SK-N-MC (cell line): ENCODE measurements at regions not wholly inside any gene's neighbourhood (a gene's known extent, or its start where the extent isn't known, plus 50 kb on each side); places are given as distances from the start of the nearest gene placed in this dataset.

ENCODE experiments used
- DNase-seq: peaks from one replicate; pipeline ENCODE4 v3.0.0-alpha.2; 2011; ENCODE audit warnings: low read depth, low spot score
- H3K27ac ChIP-seq: fragments of 200-600 bp; sonication (generic); 2 replicates; pipeline ENCODE4 v1.5.1; 2016; ENCODE audit warnings: mixed run types
- H3K36me3 ChIP-seq: fragments of 200-600 bp; sonication (generic); 2 replicates; pipeline ENCODE4 v1.6.1; 2017; ENCODE audit warnings: antibody characterized with exemption, low read length, mixed read lengths; ENCODE audit not compliant: insufficient read depth
- H3K4me3 ChIP-seq: fragments of 200-600 bp; sonication (generic); 2 replicates; pipeline ENCODE4 v1.5.1; 2016
- H3K9ac ChIP-seq: fragments of 200-600 bp; sonication (generic); 2 replicates; pipeline ENCODE4 v1.8.0; 2017; ENCODE audit warnings: mixed run types, mixed read lengths; ENCODE audit not compliant: insufficient read length
- H3K9me3 ChIP-seq: fragments of 200-600 bp; sonication (generic); 2 replicates; pipeline ENCODE4 v1.6.1; 2017; ENCODE audit warnings: low read depth, mild to moderate bottlenecking, antibody characterized with exemption, low read length, moderate library complexity, mixed read lengths
- EZH2 ChIP-seq: fragments of 200-600 bp; sonication (generic); IDR thresholded peaks from one replicate; pipeline ENCODE4 v1.6.1; 2017; ENCODE audit warnings: antibody characterized with exemption
- FOXP2 ChIP-seq: optimal IDR thresholded peaks from 2 replicates; pipeline ENCODE3; 2011; ENCODE audit warnings: mild to moderate bottlenecking, moderate library complexity; ENCODE audit not compliant: insufficient read depth; ENCODE audit errors: extremely low read length, control extremely low read depth
- POLR2AphosphoS5 ChIP-seq: IDR thresholded peaks from 2 replicates; pipeline ENCODE4 v1.6.1; 2012; ENCODE audit warnings: mild to moderate bottlenecking, low read depth, low read length, borderline replicate concordance

DNA sequence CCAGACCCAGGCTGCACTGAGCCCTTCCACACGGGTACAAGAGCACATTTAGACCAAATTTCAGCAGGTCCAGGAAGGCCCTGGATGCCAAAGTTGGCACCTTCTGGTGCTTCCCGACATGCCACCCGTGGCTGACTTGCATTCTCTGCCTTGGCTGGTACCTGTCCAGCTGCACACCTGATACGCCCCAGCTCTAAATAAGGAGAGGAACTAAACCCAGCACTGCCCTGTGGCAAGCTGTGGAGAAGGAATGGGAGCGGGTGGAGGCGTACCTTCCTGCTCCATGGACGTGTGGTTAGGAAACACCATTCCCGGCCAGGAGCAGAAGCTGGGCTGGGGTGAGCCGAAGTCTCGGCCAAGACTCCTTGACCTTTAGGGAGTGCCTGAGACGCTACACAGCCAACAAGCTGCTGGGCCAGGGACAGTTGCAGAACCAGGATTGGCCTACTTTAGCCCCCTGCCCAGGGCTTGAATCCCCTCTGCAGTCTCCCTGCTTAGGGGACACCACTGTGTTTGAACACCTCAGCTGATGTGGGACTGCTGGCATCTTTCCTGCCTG, 86.5 kb upstream of the TAF1B start:
- Histone ChIP-seq H3K36me3 (no peaks in the 10 kb centered on the region), H3K9ac (no peak overlapping the region), H3K27ac (no peak overlapping the region), H3K9me3 (no peaks in the 10 kb centered on the region), H3K4me3 (no peak overlapping the region)
- TF ChIP-seq EZH2 = no peak
- TF ChIP-seq POLR2AphosphoS5 = no peak
- no peak for TF ChIP-seq FOXP2
- no peak for DNase-seq

DNA sequence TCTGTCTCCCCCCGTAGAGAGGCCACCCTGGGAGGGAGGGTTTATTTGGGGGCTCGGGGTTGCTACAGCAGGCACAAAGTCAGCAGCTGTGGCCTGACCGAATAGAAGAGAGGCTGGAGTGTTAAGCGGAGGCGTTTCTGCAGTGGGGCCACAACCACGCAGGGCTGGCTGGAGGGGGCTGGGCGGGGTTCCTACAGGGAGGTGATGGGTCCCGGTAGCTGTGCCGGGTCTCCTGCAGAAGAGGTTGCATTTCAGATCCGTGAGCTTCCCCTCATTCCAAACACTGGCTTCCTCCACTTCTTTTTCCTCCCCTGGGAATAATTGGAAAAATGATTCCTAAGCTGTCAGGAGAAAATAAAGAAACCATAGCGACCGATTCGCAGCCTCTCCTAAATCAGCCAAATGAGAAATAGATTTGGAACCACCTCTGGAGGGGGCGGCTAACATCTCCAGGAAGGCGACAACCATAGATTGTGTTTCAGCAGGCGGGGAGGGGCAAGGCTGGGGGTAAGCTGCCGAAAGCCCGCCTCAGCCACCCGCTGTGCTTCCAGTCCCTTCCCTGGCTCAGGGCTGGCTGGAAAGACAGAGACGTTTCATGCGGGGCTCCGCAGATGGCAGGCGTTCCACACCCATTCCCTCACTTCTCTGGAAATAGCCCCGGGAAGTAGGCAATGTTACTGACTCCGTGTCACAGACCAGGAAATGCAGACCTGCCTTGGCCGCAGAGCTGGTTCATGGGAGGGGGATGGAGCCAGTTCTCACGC, 85.6 kb upstream of the TAF1B start:
- Histone ChIP-seq H3K9ac (no peak overlapping the region), H3K9me3 (no peaks in the 10 kb centered on the region), H3K4me3 (peak overlapping the region; percentile 66), H3K36me3 (no peaks in the 10 kb centered on the region), H3K27ac (no peak overlapping the region)
- no peak for TF ChIP-seq POLR2AphosphoS5
- no peak for TF ChIP-seq FOXP2
- no peak for TF ChIP-seq EZH2
- no peak for DNase-seq

- H3K9me3 ChIP-seq = no peaks in the 10 kb centered on the region
- TF ChIP-seq EZH2 (no peak), POLR2AphosphoS5 (no peak), FOXP2 (no peak)
- H3K4me3 ChIP-seq = no peak overlapping the region
- DNase-seq = no peak
- no peak overlapping the region for H3K27ac ChIP-seq
- no peak overlapping the region for H3K9ac ChIP-seq
- no peaks in the 10 kb centered on the region for H3K36me3 ChIP-seq
These were observed 84.5 kb upstream of the TAF1B start for GRCh38 chr2:9758741-9759140.

- no peaks in the 10 kb centered on the region for H3K36me3 ChIP-seq
- H3K4me3 ChIP-seq = no peak overlapping the region
- TF ChIP-seq EZH2 (no peak), POLR2AphosphoS5 (no peak), FOXP2 (no peak)
- H3K9ac ChIP-seq = no peak overlapping the region
- no peaks in the 10 kb centered on the region for H3K9me3 ChIP-seq
- no peak for DNase-seq
- no peak overlapping the region for H3K27ac ChIP-seq
These were observed 83.0 kb upstream of the TAF1B start for GRCh38 chr2:9760069-9760901.

DNA sequence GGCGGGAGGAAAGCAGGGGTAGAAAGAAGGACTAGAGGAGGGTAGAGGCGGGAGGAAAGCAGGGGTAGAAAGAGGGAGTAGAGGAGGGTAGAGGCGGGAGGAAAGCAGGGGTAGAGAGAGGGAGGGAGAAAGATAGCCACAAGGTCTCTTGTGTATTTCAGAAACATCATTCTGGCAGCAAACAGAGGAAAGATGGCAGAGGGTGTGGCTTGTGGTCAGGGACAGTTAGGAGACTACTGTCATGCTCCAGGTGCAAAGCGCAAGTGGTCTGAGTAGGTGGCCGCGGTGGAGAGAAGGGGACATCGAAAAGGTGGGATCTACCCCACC, 82.4 kb upstream of the TAF1B start:
- no peak overlapping the region for H3K27ac ChIP-seq
- TF ChIP-seq FOXP2 (no peak), EZH2 (no peak), POLR2AphosphoS5 (no peak)

GRCh38 chr2:9761577-9761976, 81.7 kb upstream of the TAF1B start:
- TF ChIP-seq POLR2AphosphoS5 (no peak), FOXP2 (no peak), EZH2 (no peak)
- Histone ChIP-seq H3K4me3 (no peak overlapping the region), H3K36me3 (no peaks in the 10 kb centered on the region), H3K27ac (no peak overlapping the region), H3K9me3 (no peaks in the 10 kb centered on the region), H3K9ac (no peak overlapping the region)
- DNase-seq = no peak

More for the DNA sequence above, 82.4 kb upstream of the TAF1B start:
- H3K9ac ChIP-seq = no peak overlapping the region
- H3K36me3 ChIP-seq = no peaks in the 10 kb centered on the region
- H3K9me3 ChIP-seq = no peaks in the 10 kb centered on the region
- DNase-seq = no peak
- no peak overlapping the region for H3K4me3 ChIP-seq

DNA sequence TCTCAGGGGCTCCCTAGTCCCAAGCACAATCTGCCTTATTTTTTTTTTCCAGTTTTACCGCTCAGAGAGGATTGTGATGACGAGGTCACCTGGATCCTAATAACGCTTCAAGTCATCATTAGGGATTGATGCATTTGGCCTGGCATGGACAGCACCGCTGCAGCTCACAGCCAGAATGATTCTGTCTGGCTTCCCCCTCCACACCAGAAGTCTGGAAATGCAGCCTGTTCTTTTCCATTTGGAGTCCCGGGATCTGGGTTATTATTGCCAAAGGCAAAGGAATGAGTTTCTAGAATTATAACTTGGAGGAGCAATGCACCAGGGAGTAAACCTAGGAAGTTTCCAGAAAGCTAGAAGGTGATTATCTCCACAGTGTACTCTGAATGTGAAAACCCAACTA, 81.1 kb upstream of the TAF1B start:
- no peak for TF ChIP-seq EZH2
- no peak for TF ChIP-seq FOXP2
- no peak for TF ChIP-seq POLR2AphosphoS5
- Histone ChIP-seq H3K9me3 (no peaks in the 10 kb centered on the region), H3K27ac (no peak overlapping the region), H3K9ac (no peak overlapping the region), H3K36me3 (no peaks in the 10 kb centered on the region), H3K4me3 (no peak overlapping the region)
- DNase-seq = no peak

GRCh38 chr2:9762941-9763340, 80.3 kb upstream of the TAF1B start:
- Histone ChIP-seq H3K27ac (no peak overlapping the region), H3K4me3 (no peak overlapping the region), H3K9me3 (no peaks in the 10 kb centered on the region), H3K36me3 (no peaks in the 10 kb centered on the region), H3K9ac (no peak overlapping the region)
- TF ChIP-seq FOXP2 = no peak
- no peak for TF ChIP-seq EZH2
- no peak for TF ChIP-seq POLR2AphosphoS5
- no peak for DNase-seq

DNA sequence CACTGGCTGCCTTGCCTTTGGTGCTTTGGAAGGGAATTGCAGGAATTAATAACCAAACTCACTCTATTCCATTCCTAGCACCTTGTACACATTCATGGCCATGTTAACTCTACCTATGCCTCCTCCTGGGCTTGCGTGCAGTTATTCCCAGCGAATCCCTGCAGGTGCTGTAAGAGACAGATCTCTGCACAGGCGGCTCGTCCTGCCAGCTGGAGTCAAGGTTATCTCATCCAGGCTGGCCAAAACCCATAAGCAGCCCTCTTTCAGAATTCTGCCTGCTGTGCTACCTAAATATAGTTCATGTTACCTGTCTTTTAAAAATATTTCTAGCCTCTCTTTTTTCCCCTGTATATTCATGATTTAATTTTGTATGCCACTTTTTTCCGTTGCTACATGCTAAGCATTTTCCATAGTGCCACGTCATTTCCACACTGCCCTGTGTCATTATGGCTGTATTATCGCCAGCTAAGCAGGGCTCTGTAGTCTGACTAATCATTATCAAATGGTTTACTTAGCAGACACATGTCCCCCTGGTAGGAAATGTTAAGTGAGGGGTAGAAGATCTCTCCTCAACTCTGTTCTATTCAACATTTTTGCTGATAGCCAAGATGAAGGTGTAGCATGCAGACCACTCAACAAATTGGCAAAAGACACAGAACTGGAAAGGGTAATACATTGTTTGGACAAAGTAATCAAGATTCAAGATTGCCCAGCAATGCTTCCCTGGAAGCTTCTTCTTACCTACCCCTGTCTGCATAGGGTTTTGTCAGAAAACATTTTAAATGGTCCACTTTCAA, 79.7 kb upstream of the TAF1B start:
- no peak overlapping the region for H3K27ac ChIP-seq
- TF ChIP-seq FOXP2 = no peak
- TF ChIP-seq POLR2AphosphoS5 = no peak
- no peak for TF ChIP-seq EZH2
- no peaks in the 10 kb centered on the region for H3K36me3 ChIP-seq
- no peaks in the 10 kb centered on the region for H3K9me3 ChIP-seq
- no peak for DNase-seq
- no peak overlapping the region for H3K4me3 ChIP-seq
- no peak overlapping the region for H3K9ac ChIP-seq
